Panc1 (cell line): ENCODE measurements at regions not wholly inside any gene's neighbourhood (a gene's known extent, or its start where the extent isn't known, plus 50 kb on each side); places are given as distances from the start of the nearest gene placed in this dataset.
A peak's percentile ranks its signal among the peaks of the same experiment; 100 is the strongest.

Source experiments
- ATAC-seq: fragments of 200-7000 bp; cut with Tn5 transposase; 2 replicates; pipeline ENCODE4 v1.9.1; 2020; ENCODE audit warnings: mild to moderate bottlenecking, moderate library complexity
- BruUV-seq: library from RNA; stranded (reverse); fragments of 400-500 nt; replicated peaks from 2 replicates; lab custom pipeline; 2021; lab: Mats Ljungman, UMichigan
- CTCF ChIA-PET: fragments of 300-600 bp; sonication (Branson Sonifier 250); formaldehyde crosslinking; loops from one replicate; lab custom pipeline; 2022; ENCODE audit warnings: antibody characterized with exemption; lab: Charles Lee
- POLR2A ChIA-PET: fragments of 300-600 bp; sonication (Branson Sonifier 250); formaldehyde crosslinking; loops from one replicate; lab custom pipeline; 2022; ENCODE audit warnings: antibody characterized with exemption; lab: Charles Lee
- DNase-seq: peaks from one replicate; pipeline ENCODE4 v3.0.0-alpha.2; 2010; ENCODE audit warnings: low read depth, low spot score
- H3K27ac ChIP-seq: 2 replicates; pipeline ENCODE4 v1.5.1; 2011; ENCODE audit warnings: mild to moderate bottlenecking, low read length, inconsistent platforms
- H3K27me3 ChIP-seq: fragments of 200-500 bp; sonication (Bioruptor generic); 2 replicates; pipeline ENCODE4 v1.6.0; 2014; ENCODE audit warnings: low read length, inconsistent platforms; ENCODE audit not compliant: control insufficient read depth, insufficient read depth
- H3K36me3 ChIP-seq: fragments of 200-500 bp; sonication (Bioruptor generic); 2 replicates; pipeline ENCODE4 v1.5.1; 2014; ENCODE audit warnings: inconsistent platforms, mild to moderate bottlenecking, low read length, moderate library complexity; ENCODE audit not compliant: control insufficient read depth, insufficient read depth
- H3K4me1 ChIP-seq: 2 replicates; pipeline ENCODE4 v1.5.1; 2011; ENCODE audit warnings: inconsistent platforms, mild to moderate bottlenecking, low read length, moderate library complexity; ENCODE audit not compliant: control insufficient read depth, insufficient read depth
- H3K4me3 ChIP-seq, 2 experiments: 2 replicates each; pipeline ENCODE4 v1.5.1; 2011 to 2012; ENCODE audit warnings: low read depth in 2 of 2, low read length in 2 of 2, mild to moderate bottlenecking in 2 of 2, inconsistent platforms in 1 of 2, moderate library complexity in 1 of 2
- H3K9me3 ChIP-seq: fragments of 200-500 bp; sonication (Bioruptor generic); 2 replicates; pipeline ENCODE4 v1.5.1; 2014; ENCODE audit warnings: low read depth, mild to moderate bottlenecking, inconsistent platforms, low read length, moderate library complexity; ENCODE audit not compliant: control insufficient read depth, insufficient read depth
- CTCF ChIP-seq: fragments of 450-650 bp; IDR thresholded peaks from 2 replicates; pipeline ENCODE4 v1.5.1; 2017; ENCODE audit warnings: mild to moderate bottlenecking
- POLR2AphosphoS5 ChIP-seq: IDR thresholded peaks from 2 replicates; pipeline ENCODE4 v1.6.1; 2012; ENCODE audit warnings: mild to moderate bottlenecking, low read depth, low read length, moderate library complexity
- REST ChIP-seq, 2 experiments: IDR thresholded peaks; 2 replicates each; pipeline ENCODE4 v1.6.1; 2011 to 2012; ENCODE audit warnings: low read depth in 2 of 2, control low read depth in 1 of 2, low read length in 1 of 2, mild to moderate bottlenecking in 1 of 2, moderate library complexity in 1 of 2; ENCODE audit not compliant: insufficient read depth in 1 of 2
- SIN3A ChIP-seq: IDR thresholded peaks from 2 replicates; pipeline ENCODE4 v1.6.1; 2012; ENCODE audit warnings: low read depth, mild to moderate bottlenecking, low read length, moderate library complexity, borderline replicate concordance; ENCODE audit not compliant: insufficient read depth
- TCF7L2 ChIP-seq: IDR thresholded peaks from 2 replicates; pipeline ENCODE4 v1.6.1; 2011; ENCODE audit warnings: mild to moderate bottlenecking, low read depth, low read length, inconsistent platforms
- in situ Hi-C: cut with HindIII; loops from 2 replicates; pipeline ENCODE4 v1.10.0; 2016; ENCODE audit warnings: low sequenced_read_pairs, low pct_unique_long_range_greater_than_20kb
- intact Hi-C: fragments of 100-400 bp; cut with micrococcal nuclease; formaldehyde crosslinking; loops from one replicate; pipeline ENCODE4 v1.10.0; 2022; ENCODE audit not compliant: unreplicated experiment

- TF ChIP-seq REST (IDR thresholded peaks at IDR 0.05; ENCODE audit: insufficient read depth in 1 of 2, low read depth in 2 of 2, low read length in 1 of 2) (no peak), SIN3A (no peak), POLR2AphosphoS5 (no peak), TCF7L2 (no peak), CTCF (no peak)
- no peak overlapping the region for H3K27ac ChIP-seq
- ChIA-PET POLR2A (no interaction called here), CTCF (interaction anchor here (0.6 kb wide), 1 partner anchor 384 kb away, joined by 3 read pairs; no protein-coding TSS in a partner anchor)
- no peaks in the 10 kb centered on the region for H3K4me1 ChIP-seq
- no peaks in the 10 kb centered on the region for H3K9me3 ChIP-seq
- ATAC-seq (peak; percentile 53; the same call in 1 of the 2 replicates), DNase-seq (no peak)
- H3K4me3 ChIP-seq = no peak overlapping the region
- intact Hi-C loops = no loop called here
- in situ Hi-C loops = no loop called here
- peaks cover 3% of the 10 kb centered on the region for H3K27me3 ChIP-seq
- H3K36me3 ChIP-seq = no peaks in the 10 kb centered on the region
- no TSS peak for BruUV-seq
Measured at GRCh38 chr1:30323841-30324240, 399.5 kb downstream of the MATN1 start.

GRCh38 chr1:30323352-30323751 is 400.0 kb downstream of the MATN1 start:
- Histone ChIP-seq H3K4me3 (no peak overlapping the region), H3K27ac (no peak overlapping the region), H3K9me3 (no peaks in the 10 kb centered on the region), H3K27me3 (peaks cover 3% of the 10 kb centered on the region), H3K36me3 (no peaks in the 10 kb centered on the region), H3K4me1 (no peaks in the 10 kb centered on the region)
- in situ Hi-C loops = no loop called here
- ATAC-seq (no peak), DNase-seq (no peak)
- BruUV-seq = no TSS peak
- TF ChIP-seq CTCF = no peak
- TF ChIP-seq POLR2AphosphoS5 = no peak
- no peak for TF ChIP-seq TCF7L2
- no peak for TF ChIP-seq REST (IDR thresholded peaks at IDR 0.05; ENCODE audit: insufficient read depth in 1 of 2, low read depth in 2 of 2, low read length in 1 of 2)
- no peak for TF ChIP-seq SIN3A
- ChIA-PET POLR2A (no interaction called here), CTCF (interaction anchor here (0.6 kb wide), 1 partner anchor 384 kb away, joined by 3 read pairs; no protein-coding TSS in a partner anchor)
- intact Hi-C loops = no loop called here
